NCI-H2196 treated with DMSO at 0.1 percent for 48 hours (cell line): ENCODE measurements at regions not wholly inside any gene's neighbourhood (a gene's known extent, or its start where the extent isn't known, plus 50 kb on each side); places are given as distances from the start of the nearest gene placed in this dataset.
"Not testable (repeated sequence)": the region's sequence is repeated elsewhere in the genome, so short reads cannot be mapped to it uniquely, and the experiment has no call there.

Experiments used
- DNase-seq: peaks from one replicate; lab custom pipeline; 2025; ENCODE audit not compliant: unreplicated experiment; lab: John Stamatoyannopoulos, UW

DNA sequence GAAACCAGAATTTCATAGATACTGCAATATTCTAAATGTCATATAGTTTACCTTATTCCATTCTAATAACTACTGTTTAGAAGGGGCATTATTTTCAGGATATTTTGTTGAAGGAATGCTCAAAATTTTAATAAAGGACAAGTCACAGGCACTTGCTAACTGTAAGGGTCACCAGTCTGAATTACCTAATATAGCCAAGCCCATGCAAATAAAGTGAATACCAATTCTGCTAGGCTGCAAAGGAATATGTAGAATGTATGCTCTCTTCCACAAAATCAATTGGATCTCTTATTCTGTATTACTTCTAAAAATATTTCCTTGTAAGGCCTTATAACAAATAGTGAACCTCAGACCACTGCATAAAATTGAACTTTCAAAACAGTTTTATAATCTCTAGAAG is 52.3 kb upstream of the FAT4 start:
- DNase-seq: no peak

DNA sequence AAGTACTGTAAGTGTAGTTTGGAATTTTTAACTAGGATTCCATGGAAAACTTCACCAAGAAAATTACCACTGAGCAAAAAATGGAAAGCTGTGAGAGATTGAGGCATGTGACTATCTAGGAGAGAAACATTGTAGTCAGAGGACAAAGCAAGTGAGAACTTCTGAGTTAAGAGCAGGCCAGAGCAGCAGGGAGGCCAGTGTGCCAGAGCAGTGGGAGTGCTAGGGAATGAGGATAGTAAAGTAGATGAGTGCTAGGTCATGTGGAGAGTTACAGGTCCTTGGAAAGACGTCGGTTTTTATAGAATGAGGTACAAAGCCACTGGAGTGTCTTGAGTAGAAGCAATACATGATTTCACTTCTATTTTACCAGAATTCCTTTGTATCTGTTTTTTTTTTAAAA is 52.7 kb upstream of the FAT4 start:
- DNase-seq: no peak

DNA sequence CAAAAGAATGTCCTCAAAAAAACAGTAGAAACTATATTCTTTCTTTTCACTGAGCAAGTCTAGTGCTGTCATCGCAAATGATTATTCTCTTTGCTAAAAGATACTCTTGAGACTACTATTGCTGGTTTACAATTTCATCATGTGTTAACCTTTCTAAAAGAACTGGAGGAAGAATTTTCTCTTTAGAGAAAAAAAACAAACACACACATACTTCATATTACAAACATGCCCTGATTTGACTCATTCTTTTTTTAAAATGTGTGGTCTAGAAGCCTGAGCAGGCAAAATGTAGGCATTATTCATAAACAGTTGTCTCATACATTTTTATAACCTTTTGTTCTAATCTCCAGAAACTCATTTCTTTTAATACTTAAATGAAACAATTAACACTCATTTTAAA is 60.6 kb upstream of the FAT4 start:
- no peak for DNase-seq

GRCh38 chr4:125244848-125245450 is 69.8 kb upstream of the FAT4 start:
- no peak for DNase-seq

DNA sequence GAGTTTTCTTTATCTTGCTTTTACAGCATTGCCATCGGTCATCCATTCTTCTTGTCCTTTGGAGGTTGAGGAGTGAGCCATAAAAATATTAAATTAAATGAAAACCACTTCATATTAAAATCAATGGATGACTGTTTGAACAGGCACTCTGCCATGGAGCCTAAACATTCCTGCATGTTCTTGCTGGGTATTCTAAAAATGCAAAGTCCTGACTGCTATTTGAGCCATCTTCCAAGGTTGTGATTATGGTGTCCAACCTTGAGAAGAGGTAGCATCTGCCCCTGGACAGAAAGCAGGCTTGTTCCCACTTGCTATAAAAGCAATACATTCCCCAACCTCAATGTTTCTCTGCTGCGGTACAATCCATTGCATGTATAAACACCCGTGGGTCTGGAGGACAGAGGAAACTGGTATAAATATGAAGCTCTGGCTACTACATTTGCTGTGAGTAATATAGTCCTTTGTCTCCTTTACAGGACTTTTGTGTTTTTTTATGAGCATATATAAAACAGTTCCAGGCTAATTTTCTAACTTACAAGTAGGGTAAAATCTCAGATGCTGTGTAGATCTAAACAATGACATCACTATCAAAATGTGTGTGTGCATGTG is 70.9 kb upstream of the FAT4 start:
- no peak for DNase-seq

DNA sequence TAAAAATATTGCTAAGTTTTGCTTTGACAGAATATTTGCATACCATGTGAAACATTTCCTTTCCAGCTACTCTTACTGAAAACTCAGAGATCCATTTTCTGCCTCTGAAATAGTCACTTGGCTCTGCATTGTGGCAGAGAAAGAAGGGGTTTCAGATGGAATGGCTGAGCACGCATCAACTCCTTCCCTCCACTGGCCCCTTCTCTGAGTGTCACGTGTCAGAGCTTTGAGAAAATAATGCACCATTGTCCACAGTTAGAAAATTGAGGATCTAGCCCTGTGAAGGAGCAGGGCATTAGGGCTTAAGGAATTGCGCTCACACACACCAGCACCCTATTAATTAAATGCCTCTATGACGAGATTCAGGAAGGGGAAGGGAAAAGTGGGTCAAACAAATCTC is 78.8 kb upstream of the FAT4 start:
- DNase-seq: no peak

- no peak for DNase-seq
Measured at GRCh38 chr4:125231661-125232060, 83.1 kb upstream of the FAT4 start.

GRCh38 chr4:125229596-125230058 is 85.1 kb upstream of the FAT4 start:
- no peak for DNase-seq

GRCh38 chr4:125225806-125226205 is 88.9 kb upstream of the FAT4 start:
- DNase-seq: no peak

DNA sequence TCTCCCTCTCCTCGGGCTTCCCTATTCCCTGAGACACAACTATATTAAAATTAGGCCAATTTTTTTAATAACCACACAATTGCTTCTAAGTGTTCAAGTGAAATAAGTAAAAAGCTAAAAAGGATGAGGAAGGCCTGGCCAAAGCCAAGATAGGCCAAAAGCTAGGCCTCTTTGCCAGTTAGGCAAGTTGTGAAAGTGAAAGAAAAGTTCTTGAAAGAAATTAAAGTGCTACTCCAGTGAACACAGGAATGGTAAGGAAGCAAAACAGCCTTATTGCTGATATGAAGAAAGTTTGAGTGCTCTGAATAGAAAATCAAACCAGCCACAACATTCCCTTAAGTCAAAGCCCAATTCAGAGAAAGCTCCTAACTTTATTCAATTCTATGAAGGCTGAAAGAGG is 114.2 kb upstream of the FAT4 start:
- no peak for DNase-seq

- no peak for DNase-seq
Measured at GRCh38 chr4:125198916-125199315, 115.8 kb upstream of the FAT4 start.

DNA sequence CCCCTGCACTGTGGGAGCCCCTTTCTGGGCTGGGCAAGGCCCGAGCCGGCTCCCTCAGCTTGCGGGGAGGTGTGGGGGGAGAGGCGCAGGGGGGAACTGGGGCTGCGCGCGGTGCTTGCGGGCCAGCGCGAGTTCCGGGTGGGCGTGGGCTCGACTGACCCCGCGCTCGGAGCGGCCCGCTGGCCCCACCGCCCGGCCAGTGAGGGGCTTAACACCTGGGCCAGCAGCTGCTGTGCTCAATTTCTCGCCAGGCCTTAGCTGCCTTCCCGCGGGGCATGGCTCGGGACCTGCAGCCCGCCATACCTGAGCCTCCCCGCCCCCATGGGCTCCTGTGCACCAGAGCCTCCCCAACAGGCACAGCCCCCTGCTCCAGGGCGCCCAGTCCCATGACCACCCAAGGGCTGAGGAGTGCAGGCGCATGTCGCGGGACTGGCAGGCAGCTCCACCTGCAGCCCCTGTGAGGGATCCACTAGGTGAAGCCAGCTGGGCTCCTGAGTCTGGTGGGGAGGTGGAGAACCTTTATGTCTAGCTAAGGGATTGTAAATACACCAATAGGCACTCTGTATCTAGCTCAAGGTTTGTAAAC is 122.8 kb upstream of the FAT4 start:
- DNase-seq: not testable (repeated sequence)

GRCh38 chr4:125191232-125191631 is 123.5 kb upstream of the FAT4 start:
- no peak for DNase-seq

DNA sequence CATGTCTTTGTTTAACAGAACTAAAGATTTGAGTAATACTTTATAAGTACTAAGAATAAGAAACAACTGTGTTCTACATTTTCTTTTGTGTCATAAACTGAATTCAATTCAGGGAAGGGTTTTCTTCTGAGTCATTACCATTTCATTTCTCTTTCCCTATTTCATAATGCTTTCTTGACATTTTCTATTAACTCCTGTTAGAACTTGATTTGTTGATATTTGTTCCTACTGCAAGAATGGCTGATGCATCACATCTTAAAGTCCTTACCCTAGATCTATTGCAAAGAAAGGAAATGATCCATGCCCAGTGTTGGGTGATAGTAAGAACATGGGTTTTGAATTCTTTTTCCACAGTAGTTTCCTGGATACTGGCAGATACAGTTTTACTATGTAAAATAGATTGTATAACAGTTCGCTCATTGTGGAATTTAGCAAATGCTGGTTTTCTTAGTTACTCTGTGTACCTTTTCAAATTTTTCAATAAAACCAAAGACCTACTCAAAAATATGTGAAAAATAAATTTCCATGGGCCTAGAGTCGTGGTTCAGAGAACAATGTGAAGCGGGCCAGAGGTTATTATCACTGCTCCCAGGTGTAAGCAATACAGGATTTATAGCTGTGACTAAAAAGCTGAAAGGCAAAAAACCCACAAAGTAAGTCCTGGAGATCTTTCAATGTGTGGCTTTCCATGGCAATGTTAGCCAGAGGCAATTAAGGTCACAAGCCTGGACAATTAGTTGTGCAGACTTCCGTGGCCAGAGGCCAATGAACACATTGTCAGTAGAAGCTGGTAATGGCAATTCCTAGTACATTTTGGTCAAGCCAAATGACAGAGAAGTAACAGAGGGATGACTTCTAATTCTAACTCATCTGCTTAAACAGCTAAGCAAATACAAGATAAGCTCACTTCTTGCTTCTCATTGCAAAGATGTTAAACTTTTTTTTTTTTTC is 127.3 kb upstream of the FAT4 start:
- DNase-seq: no peak

- DNase-seq: no peak
Measured at GRCh38 chr4:125184116-125184515, 130.6 kb upstream of the FAT4 start.

DNA sequence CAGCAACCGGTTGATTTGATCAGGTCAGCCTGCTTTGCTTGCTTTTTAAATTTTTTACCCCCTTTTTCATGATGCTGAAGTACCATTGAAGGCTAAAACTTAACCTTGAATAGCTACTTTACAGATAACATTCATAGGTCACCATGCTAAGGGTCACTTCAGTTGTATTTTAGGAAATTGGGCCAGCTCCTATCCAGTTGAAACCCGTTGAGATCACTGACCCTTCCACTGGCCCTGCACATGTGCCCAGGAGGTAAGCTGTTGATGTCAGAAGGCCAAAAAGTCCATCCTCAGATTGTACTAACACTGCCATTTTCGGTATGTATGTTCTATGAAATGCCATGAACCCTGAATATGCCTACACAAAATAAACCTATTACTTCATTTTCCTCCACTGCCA is 133.0 kb upstream of the FAT4 start:
- no peak for DNase-seq

DNA sequence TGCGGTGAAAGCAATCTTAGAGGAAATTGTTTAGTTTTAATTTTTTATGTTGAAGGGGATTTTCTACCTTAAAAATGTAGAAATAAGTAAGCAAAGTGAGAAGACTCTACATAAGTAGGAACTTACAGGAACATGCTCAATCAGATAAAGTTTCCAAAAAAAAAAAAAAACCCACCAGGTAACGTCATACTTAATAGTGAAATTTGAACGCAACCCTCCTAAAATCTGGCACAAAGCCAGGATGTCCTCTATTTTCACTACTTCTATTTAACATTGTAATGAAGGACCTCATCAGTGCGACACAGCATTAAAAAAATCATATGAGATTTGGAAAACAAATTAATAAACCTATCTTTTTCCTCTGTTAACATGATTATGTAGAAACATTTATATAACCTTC is 135.0 kb upstream of the FAT4 start:
- no peak for DNase-seq

GRCh38 chr4:125169192-125169591 is 145.6 kb upstream of the FAT4 start:
- no peak for DNase-seq

DNA sequence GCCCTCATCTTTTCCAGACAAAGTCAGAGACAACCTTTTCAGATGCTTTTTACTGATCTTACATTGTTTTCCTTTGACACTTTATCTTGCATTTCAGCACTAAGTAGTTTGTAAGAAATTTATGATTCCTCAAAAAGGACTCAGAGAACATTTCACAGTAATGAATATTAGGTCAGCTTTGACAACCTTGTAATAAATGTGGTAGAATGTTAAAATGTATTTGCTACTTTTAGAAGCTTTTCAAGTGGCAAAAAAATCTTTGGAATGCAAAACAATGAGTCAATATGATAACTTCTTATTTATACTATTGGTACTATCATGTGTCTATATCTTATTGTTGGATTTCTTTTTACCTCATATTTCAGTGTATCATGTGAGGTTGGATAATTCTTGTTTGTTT is 146.2 kb upstream of the FAT4 start:
- DNase-seq: no peak

DNA sequence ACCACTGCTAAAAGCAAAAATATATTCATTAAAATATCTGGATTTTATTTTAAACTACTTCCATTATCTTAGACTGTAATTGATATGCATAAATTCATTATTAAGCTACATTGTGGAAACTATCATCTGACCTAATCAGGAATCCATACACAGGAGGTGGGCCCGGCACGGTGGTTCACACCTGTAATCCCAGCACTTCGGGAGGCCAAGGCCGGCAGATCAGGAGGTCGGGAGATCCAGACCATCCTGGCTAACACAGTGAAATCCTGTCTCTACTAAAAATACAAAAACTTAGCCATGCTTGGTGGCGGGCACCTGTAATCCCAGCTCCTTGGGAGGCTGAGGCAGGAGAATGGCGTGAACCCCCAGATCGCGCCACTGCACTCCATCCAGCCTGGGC is 148.7 kb upstream of the FAT4 start:
- DNase-seq: not testable (repeated sequence)

- no peak for DNase-seq
Measured at GRCh38 chr4:125159001-125159400, 155.8 kb upstream of the FAT4 start.

GRCh38 chr4:125155251-125155650 is 159.5 kb upstream of the FAT4 start:
- no peak for DNase-seq
